Natural killer cell treated with Interleukin-12 subunit alpha and Interleukin-12 subunit beta and Interleukin-15 and Interleukin-18, amount 100 ng/mL, for 72 hours (primary cell): ENCODE measurements at regions not wholly inside any gene's neighbourhood (a gene's known extent, or its start where the extent isn't known, plus 50 kb on each side); places are given as distances from the start of the nearest gene placed in this dataset.

ENCODE experiments used
- ATAC-seq, 2 donors: fragments of 150-1000 bp; cut with Tn5 transposase in 1 of 2; sonication (Bioruptor Pico), chemical (Tn5 transposase) in 1 of 2; 2 replicates each; pipeline ENCODE4 v1.10.0; 2021
- DNase-seq: peaks from one replicate; pipeline ENCODE4 v3.0.0; 2022; ENCODE audit warnings: low spot score
- H3K27ac Mint-ChIP-seq, 2 donors: 1 replicate in 1 of 2; 2 replicates in 1 of 2; pipeline ENCODE4 v1.8.0; 2022; ENCODE audit warnings: mixed read lengths in 2 of 2, mild to moderate bottlenecking in 1 of 2, moderate library complexity in 1 of 2
- H3K27me3 Mint-ChIP-seq, 2 donors: 1 replicate in 1 of 2; 2 replicates in 1 of 2; pipeline ENCODE4 v1.8.0; 2022; ENCODE audit warnings: mixed read lengths in 2 of 2
- H3K36me3 Mint-ChIP-seq: one replicate; pipeline ENCODE4 v1.8.0; 2022; ENCODE audit warnings: mixed read lengths
- H3K4me1 Mint-ChIP-seq, 2 donors: 1 replicate in 1 of 2; 2 replicates in 1 of 2; pipeline ENCODE4 v1.8.0; 2022; ENCODE audit warnings: low read depth in 2 of 2, mixed read lengths in 2 of 2, mild to moderate bottlenecking in 1 of 2
- H3K4me3 Mint-ChIP-seq: one replicate; pipeline ENCODE4 v1.8.0; 2022; ENCODE audit warnings: mixed read lengths
- H3K9me3 Mint-ChIP-seq: 2 replicates; pipeline ENCODE4 v1.8.0; 2022; ENCODE audit warnings: mixed read lengths

GRCh38 chr6:68342286-68342685 is 292.8 kb upstream of the ADGRB3 start:
- Mint-ChIP-seq H3K27ac (no peak overlapping the region), H3K4me1 (no peaks in the 10 kb centered on the region), H3K9me3 (peaks cover 6% of the 10 kb centered on the region), H3K4me3 (no peak overlapping the region), H3K27me3 (no peaks in the 10 kb centered on the region), H3K36me3 (no peaks in the 10 kb centered on the region)
- DNase-seq (no peak), ATAC-seq (no peak)

GRCh38 chr6:68339488-68340131 is 295.5 kb upstream of the ADGRB3 start:
- no peak overlapping the region for H3K27ac Mint-ChIP-seq
- ATAC-seq, result no peak
- DNase-seq, result no peak
- no peaks in the 10 kb centered on the region for H3K27me3 Mint-ChIP-seq
- H3K9me3 Mint-ChIP-seq, result peaks cover 10% of the 10 kb centered on the region
- no peak overlapping the region for H3K4me3 Mint-ChIP-seq
- H3K36me3 Mint-ChIP-seq, result no peaks in the 10 kb centered on the region
- no peaks in the 10 kb centered on the region for H3K4me1 Mint-ChIP-seq

GRCh38 chr6:68333442-68333841 is 301.6 kb upstream of the ADGRB3 start:
- no peak for ATAC-seq
- Mint-ChIP-seq H3K36me3 (no peaks in the 10 kb centered on the region), H3K27me3 (no peaks in the 10 kb centered on the region), H3K4me1 (no peaks in the 10 kb centered on the region), H3K9me3 (peaks cover 11% of the 10 kb centered on the region), H3K27ac (no peak overlapping the region), H3K4me3 (no peak overlapping the region)
- no peak for DNase-seq

GRCh38 chr6:68328156-68328555 is 306.9 kb upstream of the ADGRB3 start:
- Mint-ChIP-seq H3K9me3 (peaks cover 12% of the 10 kb centered on the region), H3K36me3 (no peaks in the 10 kb centered on the region)

GRCh38 chr6:68326762-68327161 is 308.3 kb upstream of the ADGRB3 start:
- no peaks in the 10 kb centered on the region for H3K27me3 Mint-ChIP-seq
- ATAC-seq (no peak), DNase-seq (no peak)
- H3K27ac Mint-ChIP-seq, result no peak overlapping the region
- peaks cover 5% of the 10 kb centered on the region for H3K36me3 Mint-ChIP-seq
- H3K9me3 Mint-ChIP-seq, result peaks cover 14% of the 10 kb centered on the region
- H3K4me1 Mint-ChIP-seq, result no peaks in the 10 kb centered on the region
- H3K4me3 Mint-ChIP-seq, result no peak overlapping the region

More at GRCh38 chr6:68328156-68328555, 306.9 kb upstream of the ADGRB3 start:
- Mint-ChIP-seq H3K27me3 (no peaks in the 10 kb centered on the region), H3K27ac (no peak overlapping the region), H3K4me1 (no peaks in the 10 kb centered on the region), H3K4me3 (no peak overlapping the region)
- DNase-seq (no peak), ATAC-seq (no peak)

GRCh38 chr6:68317366-68317765 is 317.7 kb upstream of the ADGRB3 start:
- Mint-ChIP-seq H3K27ac (no peak overlapping the region), H3K4me3 (no peak overlapping the region), H3K4me1 (no peaks in the 10 kb centered on the region), H3K9me3 (peaks cover 15% of the 10 kb centered on the region), H3K27me3 (no peaks in the 10 kb centered on the region), H3K36me3 (peaks cover 10% of the 10 kb centered on the region)
- DNase-seq, result no peak
- no peak for ATAC-seq

GRCh38 chr6:68313911-68314310 is 321.2 kb upstream of the ADGRB3 start:
- H3K4me1 Mint-ChIP-seq, result no peaks in the 10 kb centered on the region
- H3K36me3 Mint-ChIP-seq, result peaks cover 5% of the 10 kb centered on the region
- H3K27me3 Mint-ChIP-seq, result no peaks in the 10 kb centered on the region
- H3K27ac Mint-ChIP-seq, result no peak overlapping the region
- ATAC-seq (no peak), DNase-seq (no peak)
- peaks cover 8% of the 10 kb centered on the region for H3K9me3 Mint-ChIP-seq
- H3K4me3 Mint-ChIP-seq, result no peak overlapping the region

GRCh38 chr6:68307301-68307700 is 327.8 kb upstream of the ADGRB3 start:
- Mint-ChIP-seq H3K27ac (no peak overlapping the region), H3K9me3 (peaks cover 7% of the 10 kb centered on the region), H3K4me1 (no peaks in the 10 kb centered on the region), H3K4me3 (no peak overlapping the region), H3K27me3 (no peaks in the 10 kb centered on the region), H3K36me3 (peaks cover 6% of the 10 kb centered on the region)
- no peak for ATAC-seq
- no peak for DNase-seq

- Mint-ChIP-seq H3K9me3 (peaks cover 38% of the 10 kb centered on the region), H3K4me1 (no peaks in the 10 kb centered on the region), H3K27me3 (no peaks in the 10 kb centered on the region), H3K36me3 (peaks cover 26% of the 10 kb centered on the region), H3K4me3 (no peak overlapping the region), H3K27ac (no peak overlapping the region)
- ATAC-seq (no peak), DNase-seq (no peak)
Observed at GRCh38 chr6:68296126-68296525, 339.0 kb upstream of the ADGRB3 start.

- no peak overlapping the region for H3K27ac Mint-ChIP-seq
- no peaks in the 10 kb centered on the region for H3K4me1 Mint-ChIP-seq
- DNase-seq (no peak), ATAC-seq (no peak)
- H3K9me3 Mint-ChIP-seq, result peaks cover 26% of the 10 kb centered on the region
- peaks cover 31% of the 10 kb centered on the region for H3K36me3 Mint-ChIP-seq
- H3K27me3 Mint-ChIP-seq, result no peaks in the 10 kb centered on the region
- H3K4me3 Mint-ChIP-seq, result no peak overlapping the region
Observed at GRCh38 chr6:68282646-68283045, 352.4 kb upstream of the ADGRB3 start.

- H3K36me3 Mint-ChIP-seq, result peaks cover 22% of the 10 kb centered on the region
- no peaks in the 10 kb centered on the region for H3K27me3 Mint-ChIP-seq
- no peak overlapping the region for H3K27ac Mint-ChIP-seq
- H3K9me3 Mint-ChIP-seq, result peaks cover 18% of the 10 kb centered on the region
- no peaks in the 10 kb centered on the region for H3K4me1 Mint-ChIP-seq
- ATAC-seq, result no peak
- DNase-seq, result no peak
- no peak overlapping the region for H3K4me3 Mint-ChIP-seq
Observed at GRCh38 chr6:68279793-68280557, 355.1 kb upstream of the ADGRB3 start.

GRCh38 chr6:68273297-68273696 is 361.8 kb upstream of the ADGRB3 start:
- no peaks in the 10 kb centered on the region for H3K4me1 Mint-ChIP-seq

GRCh38 chr6:68256391-68256790 is 378.7 kb upstream of the ADGRB3 start:
- Mint-ChIP-seq H3K27me3 (no peaks in the 10 kb centered on the region), H3K4me1 (no peaks in the 10 kb centered on the region), H3K4me3 (no peak overlapping the region), H3K9me3 (peaks cover 29% of the 10 kb centered on the region), H3K27ac (no peak overlapping the region), H3K36me3 (peaks cover 11% of the 10 kb centered on the region)
- no peak for DNase-seq
- no peak for ATAC-seq

More at GRCh38 chr6:68273297-68273696, 361.8 kb upstream of the ADGRB3 start:
- Mint-ChIP-seq H3K27ac (no peak overlapping the region), H3K36me3 (no peaks in the 10 kb centered on the region), H3K9me3 (peaks cover 14% of the 10 kb centered on the region), H3K4me3 (no peak overlapping the region), H3K27me3 (no peaks in the 10 kb centered on the region)
- ATAC-seq (no peak), DNase-seq (no peak)

GRCh38 chr6:68252632-68253031 is 382.4 kb upstream of the ADGRB3 start:
- ATAC-seq, result no peak
- H3K9me3 Mint-ChIP-seq, result peaks cover 27% of the 10 kb centered on the region

More at GRCh38 chr6:68252632-68253031, 382.4 kb upstream of the ADGRB3 start:
- no peak overlapping the region for H3K27ac Mint-ChIP-seq
- no peaks in the 10 kb centered on the region for H3K27me3 Mint-ChIP-seq
- H3K4me1 Mint-ChIP-seq, result no peaks in the 10 kb centered on the region
- no peak overlapping the region for H3K4me3 Mint-ChIP-seq
- DNase-seq, result no peak
- H3K36me3 Mint-ChIP-seq, result peaks cover 4% of the 10 kb centered on the region
